ENCODE measurements at regions not wholly inside any gene's neighbourhood (a gene's known extent, or its start where the extent isn't known, plus 50 kb on each side); places are given as distances from the start of the nearest gene placed in this dataset.

DNA sequence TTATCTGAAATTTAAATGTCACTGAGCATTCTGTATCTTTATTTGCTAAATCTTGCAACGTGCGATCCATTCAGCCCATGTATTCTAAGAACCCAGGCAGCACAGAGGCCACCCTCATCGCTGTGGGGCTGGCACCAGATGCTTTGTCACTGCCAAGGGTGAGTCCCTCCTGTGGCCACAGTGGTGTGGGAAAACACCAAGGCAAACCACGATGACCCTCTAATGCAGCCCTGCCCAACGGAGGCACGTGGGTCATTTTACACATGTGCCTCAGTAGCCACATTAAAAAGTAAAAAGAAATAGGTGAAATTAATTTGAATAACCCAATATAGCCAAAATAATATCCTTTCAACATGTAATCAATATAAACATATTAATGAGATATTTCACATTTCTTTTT lies 221.7 kb downstream of the UNC5CL start:
- no peak for TF ChIP-seq YY1 (IDR thresholded peaks at IDR 0.05; ENCODE audit: extremely low read depth, insufficient replicate concordance, low read depth, low read length)
- no peak for TF ChIP-seq POLR2A (IDR thresholded peaks at IDR 0.05; ENCODE audit: borderline replicate concordance, extremely low read depth, insufficient read depth, insufficient read length)
- no peak for TF ChIP-seq ZNF274 (IDR thresholded peaks at IDR 0.05; ENCODE audit: low read depth, low read length)
- no peak for TF ChIP-seq EZH2phosphoT487 (IDR thresholded peaks at IDR 0.05; ENCODE audit: borderline replicate concordance)
- TF ChIP-seq SRF (IDR thresholded peaks at IDR 0.05; ENCODE audit: low read depth): no peak

Measured in HCT116 (cell line).